HG02973 (cell line): ENCODE measurements at regions not wholly inside any gene's neighbourhood (a gene's known extent, or its start where the extent isn't known, plus 50 kb on each side); places are given as distances from the start of the nearest gene placed in this dataset.

Experiments
- ATAC-seq: cut with Tn5 transposase; IDR thresholded peaks from one replicate; pipeline ENCODE4 v1.9.1; 2021; ENCODE audit warnings: moderate library complexity; ENCODE audit not compliant: unreplicated experiment

DNA sequence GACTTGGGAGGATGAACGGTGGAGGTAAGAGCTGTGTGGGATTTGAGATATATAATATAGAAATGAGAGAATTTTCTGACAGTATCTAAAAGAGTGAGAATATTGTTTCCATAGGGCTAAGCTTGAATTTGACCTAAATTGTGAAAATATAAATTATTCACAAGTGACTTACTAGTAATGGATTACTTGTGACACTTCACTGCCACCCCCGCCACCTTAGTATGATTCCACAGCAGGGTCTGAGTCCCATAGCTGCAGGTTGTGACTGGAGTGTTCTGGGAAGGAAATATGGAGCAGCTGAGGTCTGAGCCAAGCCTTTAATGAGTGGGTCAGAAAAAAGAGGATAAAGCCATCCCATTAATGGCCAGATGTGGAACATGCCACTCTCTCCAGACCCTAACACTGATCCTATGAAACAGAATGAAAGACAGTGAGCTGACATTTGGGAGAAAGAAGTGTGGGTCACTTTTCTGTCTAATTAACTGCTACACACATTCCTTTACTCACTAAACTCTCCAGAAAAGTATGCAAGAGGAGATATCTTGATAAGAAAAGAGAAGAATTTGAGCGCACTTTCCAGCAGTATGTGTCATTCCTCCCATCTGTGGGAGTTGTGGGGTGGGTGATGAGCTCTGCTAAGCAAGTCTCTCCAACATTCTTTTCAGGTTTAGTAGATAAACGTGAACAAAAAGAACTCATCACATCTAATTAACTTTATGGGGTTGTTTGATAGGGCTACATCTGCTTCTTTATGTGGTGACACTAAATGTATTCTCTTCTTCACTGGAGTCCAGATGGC lies 1193.4 kb downstream of the SORCS3 start:
- ATAC-seq, result no peak

DNA sequence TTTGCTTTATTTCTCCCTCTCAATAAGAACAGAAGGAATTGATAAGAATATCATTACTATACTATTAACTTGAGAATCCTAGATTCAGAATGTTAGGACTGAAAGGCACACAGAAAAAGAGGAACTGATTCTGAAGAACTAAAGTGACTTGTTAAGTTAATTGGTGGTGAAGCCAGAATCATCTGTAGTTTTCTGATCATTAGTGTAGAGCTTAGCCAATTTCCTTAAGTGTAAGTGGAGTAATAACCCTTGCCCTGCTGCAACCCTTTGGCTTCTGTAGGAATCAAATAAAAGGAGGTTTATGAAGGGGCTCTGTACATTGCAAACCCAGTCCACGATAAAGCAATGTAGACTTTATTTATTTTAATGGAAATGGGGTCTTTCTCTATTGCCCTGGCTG lies 1186.0 kb downstream of the SORCS3 start:
- ATAC-seq, result no peak

DNA sequence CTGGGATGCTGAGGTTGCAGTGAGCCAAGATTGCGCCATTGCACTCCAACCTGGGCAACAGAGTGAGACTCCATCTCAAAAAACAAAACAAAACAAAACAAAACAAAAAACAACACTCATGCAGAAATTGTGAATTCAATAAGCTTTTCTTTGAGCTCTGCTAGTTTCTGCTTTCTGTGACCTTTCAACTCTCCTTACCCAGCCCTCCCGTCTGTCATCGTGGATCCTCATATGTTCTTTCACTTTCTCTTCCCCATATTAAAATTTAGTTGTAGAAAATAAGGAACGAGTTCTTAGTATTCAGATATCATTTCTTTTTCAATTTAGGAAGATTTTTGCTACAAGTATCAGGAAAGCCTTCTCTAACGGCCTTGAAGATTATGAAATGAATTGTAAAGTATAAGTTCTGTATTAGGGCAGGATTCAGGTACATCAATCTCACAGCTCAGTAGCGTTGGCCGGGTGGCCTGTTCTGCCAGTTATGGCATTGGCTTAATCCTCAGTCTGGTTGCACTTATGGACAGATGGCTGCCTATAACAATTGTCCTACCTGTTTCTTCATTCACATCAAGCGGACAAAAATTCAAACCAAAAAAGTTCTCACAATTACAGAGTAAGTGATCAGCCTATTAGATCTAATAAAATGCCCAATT lies 1167.0 kb downstream of the SORCS3 start:
- ATAC-seq, result no peak

DNA sequence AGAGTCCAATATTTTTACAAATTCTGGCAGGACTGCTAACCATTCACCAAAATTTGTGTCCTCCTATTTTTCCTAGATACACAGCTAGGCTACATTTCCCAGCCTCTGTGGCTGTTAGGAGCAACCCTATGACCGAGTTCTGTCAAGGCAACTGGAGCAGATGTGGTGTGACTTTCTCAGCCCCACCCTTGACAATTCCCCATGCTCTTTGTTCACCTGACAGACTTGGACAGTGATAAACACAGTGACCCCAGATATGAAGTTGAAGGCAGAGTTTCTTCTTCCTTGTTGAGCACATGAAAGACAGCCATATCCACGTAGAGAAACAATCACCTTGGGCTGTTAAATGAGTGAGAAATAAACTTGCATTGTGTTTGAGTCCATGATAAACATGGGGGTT lies 1162.1 kb downstream of the SORCS3 start:
- ATAC-seq, result no peak

DNA sequence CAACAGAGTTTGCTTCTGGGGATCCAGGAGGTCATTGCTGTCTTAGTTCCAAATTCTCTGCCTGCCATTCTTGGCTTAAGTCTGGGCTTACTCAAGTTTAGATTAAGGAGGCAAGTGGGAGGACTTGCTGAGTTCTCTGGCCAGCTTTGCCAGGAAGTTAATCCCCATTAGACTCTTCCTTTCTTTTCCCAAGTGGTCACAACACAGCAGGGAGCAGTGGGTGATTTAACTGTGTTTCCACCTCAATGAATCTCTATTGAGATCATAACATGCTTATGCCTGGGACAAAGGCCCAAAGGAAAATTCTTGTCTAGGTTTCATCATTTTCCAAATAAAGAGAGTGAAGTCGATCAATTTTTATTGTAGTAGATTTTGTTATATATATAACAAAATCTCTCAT lies 1159.6 kb downstream of the SORCS3 start:
- ATAC-seq, result no peak

DNA sequence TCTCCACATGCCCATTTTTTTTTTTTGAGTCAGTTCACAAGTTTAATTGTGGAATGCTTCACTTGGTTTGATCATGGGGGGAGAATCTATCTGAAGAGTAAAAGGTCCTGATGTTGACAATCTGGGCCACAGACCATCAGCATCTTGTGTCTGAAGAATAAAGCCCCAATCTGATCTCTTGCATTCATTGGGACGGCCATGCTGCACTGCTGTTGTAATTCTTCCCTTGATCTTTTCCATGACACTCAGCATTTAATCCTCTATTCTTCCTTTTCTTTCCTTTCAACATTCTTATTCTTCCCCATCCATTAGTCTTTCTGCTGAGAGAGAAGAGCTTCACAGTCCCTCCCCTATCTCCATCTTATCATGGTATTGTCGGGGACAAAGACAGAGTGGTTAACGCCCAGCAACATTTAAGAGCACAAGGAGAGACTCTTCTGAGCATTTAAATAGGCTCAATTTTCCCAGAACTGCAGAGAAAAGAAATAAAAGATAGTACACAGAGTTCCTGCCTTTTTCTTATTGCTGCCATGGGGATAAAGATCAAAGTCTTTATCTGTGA lies 1157.3 kb downstream of the SORCS3 start:
- no peak for ATAC-seq

DNA sequence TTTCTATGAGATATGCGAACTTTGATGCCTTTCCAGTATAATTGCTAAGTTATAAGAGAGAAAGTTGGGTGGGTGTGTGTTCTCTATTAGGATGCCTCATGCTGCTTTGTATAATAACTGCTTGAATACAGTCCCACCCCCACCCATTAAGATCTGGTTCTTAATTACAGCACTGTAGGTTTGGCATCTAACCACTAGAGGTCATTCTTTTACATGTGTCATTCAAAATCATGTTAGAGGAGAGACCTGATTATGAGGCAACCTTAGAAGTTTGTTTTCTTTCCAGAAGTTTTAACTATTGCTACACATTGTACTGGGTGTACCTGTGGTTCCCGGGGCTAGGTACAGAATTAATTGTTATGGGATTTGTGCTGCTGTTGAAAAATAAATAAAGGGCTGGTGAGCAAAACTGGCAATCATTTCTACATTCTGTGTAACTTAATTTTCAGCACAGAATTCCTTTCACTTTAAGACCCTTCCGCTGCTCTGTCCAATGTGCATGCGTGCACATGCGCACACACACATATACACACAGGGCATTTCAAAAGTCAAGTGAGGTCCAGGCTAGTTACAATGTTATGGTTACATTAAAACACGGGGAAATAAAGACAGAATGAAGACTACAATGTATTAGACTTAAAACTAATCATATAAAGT lies 1156.3 kb downstream of the SORCS3 start:
- ATAC-seq, result no peak

DNA sequence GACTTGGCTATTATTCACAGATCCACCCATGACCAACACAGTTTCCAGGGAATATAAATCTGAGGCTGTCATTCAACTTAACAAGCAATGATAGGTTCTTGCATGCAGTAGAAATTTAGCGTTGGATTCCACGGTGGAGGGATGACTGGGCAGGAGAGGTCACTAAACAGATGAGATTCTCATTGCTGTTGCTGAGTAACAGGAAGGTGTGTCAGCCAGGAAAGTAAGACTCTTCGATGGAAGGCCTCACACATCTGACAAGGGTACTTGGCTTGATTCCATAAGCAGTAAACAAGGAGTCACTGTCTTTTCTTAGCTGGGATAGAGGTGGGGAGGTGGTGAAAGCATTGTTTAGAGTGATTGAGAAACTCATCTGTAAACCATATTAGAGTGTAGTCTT lies 1152.0 kb downstream of the SORCS3 start:
- ATAC-seq, result no peak

DNA sequence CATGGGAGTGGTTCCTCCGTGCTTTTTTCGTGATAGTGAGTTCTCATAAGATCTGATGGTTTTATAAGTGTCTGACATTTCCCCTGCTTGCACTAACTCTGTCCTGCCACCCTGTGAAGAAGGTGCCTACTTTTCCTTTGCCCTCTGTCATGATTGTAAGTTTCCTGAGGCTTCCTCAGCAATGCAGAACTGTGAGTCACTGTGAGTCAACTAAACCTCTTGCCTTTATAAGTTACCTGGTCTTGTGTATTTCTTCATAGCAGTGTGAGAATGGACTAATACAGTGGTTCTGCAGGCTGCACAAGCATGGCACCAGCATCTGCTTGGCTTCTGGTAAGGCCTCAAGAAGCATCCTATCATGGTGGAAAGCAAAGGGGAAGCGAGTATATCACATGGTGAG lies 1144.6 kb downstream of the SORCS3 start:
- ATAC-seq, result no peak

DNA sequence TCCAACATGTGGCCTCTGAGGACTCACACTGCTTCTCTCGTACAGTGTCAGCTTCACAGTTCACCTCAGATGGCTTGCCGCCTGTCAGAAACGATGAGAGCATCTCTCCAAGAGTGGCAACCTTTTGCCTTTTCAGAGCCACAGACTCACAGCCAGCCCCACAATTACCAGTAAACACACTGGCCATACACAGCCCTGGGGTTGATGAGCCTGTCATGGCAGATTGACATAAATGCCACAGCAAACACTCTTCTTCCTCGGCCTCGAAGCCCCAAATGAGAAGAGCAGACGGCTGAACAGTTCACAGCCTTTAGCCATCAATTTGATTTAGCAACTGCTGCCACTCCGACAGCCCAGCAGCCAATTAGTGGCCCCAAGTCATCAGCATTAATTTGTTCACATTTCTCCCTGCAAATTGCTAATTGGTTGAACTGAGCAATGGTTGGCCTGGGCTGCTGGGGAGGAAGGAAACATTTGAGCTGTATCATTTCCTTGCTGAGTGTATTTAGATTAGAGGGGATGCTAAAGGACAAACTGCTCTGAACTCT lies 1142.9 kb downstream of the SORCS3 start:
- no peak for ATAC-seq

DNA sequence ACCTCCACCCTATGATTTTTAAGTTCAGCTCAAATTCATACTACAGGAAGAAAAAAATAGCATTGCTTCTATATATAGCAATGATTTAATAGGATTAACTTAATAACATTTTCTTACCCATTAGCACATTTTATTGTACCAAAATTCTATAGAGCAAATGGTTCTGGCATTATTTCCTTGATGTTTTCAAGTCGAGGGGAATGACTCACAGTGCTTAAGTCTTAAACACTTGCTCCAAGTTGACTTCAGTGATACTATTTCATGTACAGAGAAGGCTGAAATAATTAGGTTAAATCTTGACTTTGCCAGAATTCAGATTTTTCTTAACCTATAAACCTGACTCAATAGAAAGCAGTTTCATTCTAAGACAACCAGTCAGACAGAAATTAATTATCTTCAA lies 1133.8 kb downstream of the SORCS3 start:
- no peak for ATAC-seq

DNA sequence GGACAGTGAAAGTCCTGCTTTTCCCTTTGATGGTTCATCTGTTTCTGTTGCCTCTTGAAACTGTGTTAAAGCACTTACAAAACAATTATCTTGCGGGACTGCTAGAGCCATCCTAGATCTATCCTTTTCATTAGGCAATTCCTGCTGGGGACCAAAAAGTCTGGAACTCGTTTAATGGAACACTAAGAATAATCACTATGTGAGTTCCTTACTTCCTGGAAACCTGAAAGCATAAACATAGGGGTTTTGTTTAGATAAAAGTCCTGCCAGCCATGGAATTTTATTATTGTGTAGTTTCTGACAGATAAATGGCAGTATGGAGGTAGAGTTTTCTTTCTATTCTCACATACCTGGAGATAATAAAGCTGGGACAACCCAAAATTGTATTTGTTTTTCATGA lies 1133.3 kb downstream of the SORCS3 start:
- ATAC-seq, result no peak

DNA sequence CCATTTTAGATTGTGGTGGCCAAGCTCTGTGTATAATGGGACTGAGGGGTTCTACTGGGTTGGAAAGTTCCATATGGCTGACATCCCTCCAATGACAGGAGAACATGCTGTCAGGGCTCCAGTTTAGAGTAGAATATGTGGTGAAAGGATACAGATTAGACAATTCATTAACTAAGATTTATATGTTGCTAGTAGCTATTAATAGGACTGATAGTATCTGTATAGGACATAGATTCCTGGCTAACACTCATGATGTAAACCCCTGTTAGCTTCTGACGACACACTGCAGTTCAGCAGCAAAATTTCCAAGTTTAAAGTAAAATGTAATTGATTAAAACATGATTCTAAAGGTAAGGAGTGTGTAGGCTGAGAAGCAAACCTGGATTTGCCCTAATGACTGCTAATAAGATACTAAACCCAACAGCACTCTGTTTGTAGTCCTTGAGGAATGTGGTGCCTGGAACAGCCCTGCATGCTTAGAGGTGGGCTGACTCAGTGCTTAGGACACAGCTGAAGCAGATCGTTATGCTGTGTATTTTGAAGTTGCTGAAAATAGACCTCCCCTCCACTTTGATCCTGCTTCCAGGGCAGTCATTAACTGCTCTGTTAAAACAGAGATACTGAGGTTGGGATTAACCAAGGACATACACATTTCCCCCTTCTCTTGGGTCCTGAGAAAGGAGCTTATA lies 1129.6 kb downstream of the SORCS3 start:
- no peak for ATAC-seq

DNA sequence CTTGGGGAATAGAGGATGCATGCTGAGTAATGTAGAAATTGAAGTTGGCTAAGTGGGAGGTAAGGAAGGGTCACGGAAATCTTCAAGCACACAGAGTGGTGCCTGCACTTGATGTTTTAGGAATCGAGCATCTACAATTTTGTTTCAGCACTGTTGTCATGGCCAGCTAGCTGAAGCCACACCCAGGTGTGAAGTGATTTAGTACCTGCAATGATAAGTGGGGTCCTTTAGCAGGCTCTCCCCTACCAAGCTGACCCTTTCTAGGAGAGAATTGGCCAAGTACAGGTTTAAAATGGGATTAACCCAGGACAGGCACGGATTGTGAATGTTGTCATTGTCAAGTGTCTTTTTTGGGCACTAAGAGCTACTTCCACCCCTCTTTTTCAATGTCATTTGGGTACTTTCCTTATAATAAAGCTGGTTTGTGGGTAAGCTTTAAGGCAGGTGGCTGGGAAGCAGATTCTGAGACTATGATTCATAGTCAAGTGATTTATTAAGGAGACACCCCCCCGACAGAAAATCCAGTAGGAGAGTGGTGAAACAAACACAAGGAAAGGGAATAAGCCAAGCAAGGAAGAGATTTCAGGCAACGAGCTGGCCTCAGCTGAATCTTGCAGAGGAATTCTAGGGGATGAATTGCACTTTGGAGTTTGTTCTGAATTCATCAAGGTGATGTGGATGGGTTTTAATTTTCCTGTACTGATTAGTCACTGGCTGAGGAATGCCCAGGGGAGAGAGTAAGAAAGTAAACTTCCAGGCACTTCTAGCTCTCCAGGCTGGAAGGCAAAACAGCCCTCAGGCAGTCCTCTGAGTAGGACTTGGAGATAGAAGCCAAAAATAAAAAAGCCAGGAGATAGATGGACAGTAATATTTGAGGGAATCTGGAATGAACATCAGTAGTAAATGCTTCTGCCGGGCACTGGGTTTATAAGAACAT lies 1128.4 kb downstream of the SORCS3 start:
- no peak for ATAC-seq

DNA sequence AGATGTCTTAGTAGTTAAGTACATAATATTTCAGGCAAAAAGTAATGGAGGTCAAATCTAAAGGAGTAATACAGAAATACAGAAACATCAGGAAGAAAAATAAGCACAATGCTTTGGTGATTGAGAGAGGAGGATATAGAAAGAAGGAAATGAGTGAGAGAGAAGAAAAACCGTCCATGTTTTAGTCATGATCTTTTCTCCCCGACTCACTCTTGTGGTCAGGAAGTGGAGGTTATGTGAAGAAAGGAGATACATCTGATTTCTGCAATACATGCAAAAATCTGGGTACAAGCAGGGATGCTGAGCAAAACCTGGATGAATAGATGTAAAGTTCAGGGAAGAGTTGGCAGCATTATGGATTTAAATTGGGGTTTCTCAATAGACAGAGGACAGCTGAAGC lies 1122.5 kb downstream of the SORCS3 start:
- no peak for ATAC-seq

DNA sequence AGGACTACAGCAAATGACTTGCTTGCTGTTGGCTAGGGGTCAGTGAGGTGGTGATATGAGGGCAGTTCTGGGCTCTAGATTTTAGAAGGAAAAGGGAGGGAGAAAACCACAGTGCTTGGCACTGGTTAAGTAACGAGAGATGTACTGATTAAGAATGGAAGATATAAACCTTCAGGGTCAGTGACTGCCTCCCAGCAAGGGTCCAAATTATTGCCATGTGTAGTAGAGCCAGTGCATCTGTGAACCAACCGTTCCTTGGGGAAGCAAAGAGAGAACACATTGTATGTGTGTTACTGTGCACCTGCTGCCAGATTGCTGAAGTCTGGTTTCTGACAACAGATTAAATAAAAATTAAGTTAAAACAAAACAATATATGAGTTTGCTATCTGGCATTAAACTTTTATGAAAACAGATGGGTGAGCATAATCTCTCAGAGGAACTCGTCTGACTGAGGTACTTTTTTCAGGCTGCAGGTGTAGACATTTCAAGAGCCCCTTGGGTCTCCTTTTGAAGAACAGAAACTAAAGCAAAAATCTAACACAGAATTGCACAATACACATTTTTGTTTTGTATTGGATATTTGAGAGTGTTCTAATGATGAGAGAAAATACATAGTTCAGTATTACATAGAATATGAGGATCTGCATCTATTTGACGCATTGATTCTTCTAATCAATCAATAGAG lies 1120.6 kb downstream of the SORCS3 start:
- ATAC-seq, result no peak

DNA sequence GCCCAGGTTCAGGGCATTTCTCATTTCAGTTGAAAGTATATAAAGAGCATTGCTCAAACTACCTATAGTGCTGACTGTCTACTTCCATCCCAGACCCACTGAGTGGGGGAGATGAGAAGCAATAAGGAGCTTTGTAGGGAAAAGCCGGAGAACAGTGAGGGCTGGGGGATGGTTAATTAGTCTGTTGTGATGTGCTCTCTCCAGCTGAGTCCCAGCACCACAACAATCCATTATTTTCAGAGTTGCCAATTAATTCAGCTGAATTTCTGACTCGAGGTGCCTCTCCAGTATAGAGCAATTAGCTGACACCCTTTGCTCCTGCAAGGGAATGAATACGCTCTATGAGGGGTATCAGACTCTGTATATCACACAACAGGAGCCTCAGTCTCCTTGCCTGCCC lies 1118.6 kb downstream of the SORCS3 start:
- ATAC-seq, result no peak

DNA sequence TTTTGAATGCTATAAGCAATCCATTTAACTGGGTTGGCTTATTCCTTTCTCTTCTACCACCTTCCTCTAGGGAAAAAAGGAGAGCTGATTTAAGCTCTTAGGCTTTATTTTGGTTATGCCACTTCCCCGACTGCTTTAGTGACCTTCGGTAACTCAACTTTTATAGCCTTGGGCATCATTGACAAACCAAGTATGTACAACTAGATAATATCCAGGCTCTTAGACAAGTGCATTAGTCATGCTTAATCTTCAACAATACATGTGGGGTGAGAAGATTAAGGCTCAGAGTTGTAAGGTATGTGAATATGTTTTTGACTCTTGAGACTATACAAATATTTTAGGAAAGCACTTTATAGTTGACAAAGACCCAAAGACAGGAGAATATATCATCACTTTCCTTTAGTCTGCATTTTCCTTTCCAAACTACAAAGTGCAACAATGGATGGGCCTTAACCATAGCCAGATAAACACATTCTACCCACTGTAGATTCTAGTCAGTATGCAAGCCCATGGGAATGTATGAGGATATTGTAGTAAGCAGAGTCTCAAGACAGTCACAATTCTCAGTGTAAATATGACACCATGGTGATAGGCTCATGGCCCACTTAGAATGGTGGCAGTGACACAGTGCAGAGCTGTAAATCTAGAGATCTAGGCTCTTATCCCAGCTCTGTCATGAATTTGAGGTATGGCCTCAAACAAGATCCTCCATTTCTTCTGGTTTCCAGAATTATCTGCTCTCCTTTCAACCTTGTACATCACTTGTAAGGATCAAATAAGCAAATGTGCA lies 1117.3 kb downstream of the SORCS3 start:
- no peak for ATAC-seq

DNA sequence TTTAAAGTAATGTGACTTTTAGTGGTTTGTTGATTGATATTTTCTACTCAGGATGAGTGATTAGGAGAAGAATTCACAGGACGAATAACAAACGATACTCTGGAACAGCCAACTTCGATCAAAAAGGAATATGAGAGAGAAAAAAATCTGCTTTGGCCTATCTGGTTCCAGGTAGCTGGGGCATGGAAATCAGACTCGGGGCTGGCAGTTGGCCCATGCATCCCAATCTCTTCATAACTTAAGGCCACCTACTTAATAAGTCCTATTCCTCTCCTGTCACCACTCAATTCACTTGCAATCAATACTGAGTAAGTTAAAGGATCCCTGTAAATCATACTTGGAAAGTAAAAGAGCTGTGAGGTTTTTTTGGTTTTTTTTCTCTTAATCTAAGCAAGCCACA lies 1116.2 kb downstream of the SORCS3 start:
- no peak for ATAC-seq
